Right hindlimb (tissue), 1 donor: ENCODE measurements at regions not wholly inside any gene's neighbourhood (a gene's known extent, or its start where the extent isn't known, plus 50 kb on each side); places are given as distances from the start of the nearest gene placed in this dataset.

Source experiments
- DNase-seq: peaks from one replicate; pipeline ENCODE4 v3.0.0-alpha.2; 2018

DNA sequence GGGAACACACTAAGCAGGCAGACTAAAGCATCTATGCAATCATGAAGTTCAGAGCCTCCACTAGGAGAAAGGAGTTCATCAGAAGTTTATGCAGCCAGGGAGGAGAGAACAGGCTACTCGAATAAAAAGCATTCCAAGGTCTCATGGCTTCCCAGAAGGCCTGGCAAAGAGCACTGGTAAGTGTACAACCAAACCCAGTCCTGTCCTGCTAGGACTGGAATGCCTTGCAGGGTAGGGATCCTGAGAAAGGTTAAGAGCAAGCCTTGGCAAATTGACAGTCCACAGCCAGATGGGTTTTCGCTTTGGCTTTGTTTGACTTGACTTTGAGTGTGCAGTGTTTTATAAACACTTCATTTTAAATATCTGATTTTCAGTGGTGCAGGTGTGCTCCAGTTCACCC lies 133.6 kb upstream of the ATP1B1 start:
- DNase-seq: peak; percentile 34

- DNase-seq: no peak
Measured at GRCh38 chr1:168974117-168974516, 132.4 kb upstream of the ATP1B1 start.

DNA sequence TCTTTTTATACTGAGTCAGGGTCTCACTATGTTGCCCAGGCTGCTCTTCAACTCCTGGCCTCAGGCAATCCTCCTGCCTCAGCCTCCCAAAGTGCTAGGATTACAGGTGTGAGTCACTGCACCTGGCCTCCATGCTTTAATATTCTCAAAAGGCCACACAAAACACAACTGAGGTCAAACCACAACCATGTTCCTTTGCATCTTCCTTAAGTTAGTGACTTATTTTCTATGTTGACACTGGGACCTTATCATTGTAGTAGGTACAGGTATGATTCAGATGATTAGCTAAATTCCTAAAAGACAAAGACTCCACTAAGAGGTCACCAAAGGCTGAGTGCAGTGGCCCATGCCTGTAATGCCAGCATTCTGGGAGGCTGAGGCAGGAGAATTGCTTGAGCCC lies 131.9 kb upstream of the ATP1B1 start:
- DNase-seq: no peak

DNA sequence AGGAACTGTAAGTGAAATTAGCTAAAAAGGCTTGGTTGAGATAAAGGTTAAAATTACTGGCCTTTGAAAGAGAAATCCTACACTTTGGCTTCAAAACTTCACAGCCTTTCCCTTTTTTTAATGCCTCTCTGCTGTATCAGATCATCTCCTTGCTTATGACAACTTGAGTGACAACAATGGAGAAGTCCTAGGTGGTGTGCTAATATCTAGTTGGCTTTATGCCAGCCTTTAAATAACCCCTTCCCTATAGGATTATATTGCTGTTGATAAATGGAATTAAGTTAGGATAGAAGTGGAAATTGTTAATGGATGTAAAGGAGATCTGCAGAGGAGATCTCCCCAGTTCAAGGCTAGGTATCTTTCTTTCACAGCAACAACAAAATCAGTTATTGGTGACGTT lies 130.2 kb upstream of the ATP1B1 start:
- no peak for DNase-seq

GRCh38 chr1:168977618-168978017 lies 128.9 kb upstream of the ATP1B1 start:
- DNase-seq: no peak

GRCh38 chr1:168979276-168979675 lies 127.2 kb upstream of the ATP1B1 start:
- no peak for DNase-seq

DNA sequence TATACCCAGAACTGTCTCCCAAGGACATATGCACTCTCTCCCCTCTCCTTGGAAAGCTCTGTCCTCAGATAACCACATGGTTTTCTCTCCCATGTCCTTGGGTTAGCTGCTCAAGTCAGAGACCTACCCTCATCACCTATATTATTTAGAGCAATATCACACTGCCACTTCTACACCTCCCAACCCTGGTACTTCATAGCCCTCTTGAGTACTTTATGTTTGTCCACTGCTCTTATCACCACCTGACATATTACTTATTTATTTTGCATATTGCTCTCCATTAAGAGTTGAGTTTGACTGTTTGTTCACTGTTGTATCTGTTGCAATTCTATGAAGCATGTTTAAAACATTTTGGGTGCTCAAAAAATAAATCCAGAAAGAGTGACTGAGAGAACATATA lies 126.3 kb upstream of the ATP1B1 start:
- no peak for DNase-seq

DNA sequence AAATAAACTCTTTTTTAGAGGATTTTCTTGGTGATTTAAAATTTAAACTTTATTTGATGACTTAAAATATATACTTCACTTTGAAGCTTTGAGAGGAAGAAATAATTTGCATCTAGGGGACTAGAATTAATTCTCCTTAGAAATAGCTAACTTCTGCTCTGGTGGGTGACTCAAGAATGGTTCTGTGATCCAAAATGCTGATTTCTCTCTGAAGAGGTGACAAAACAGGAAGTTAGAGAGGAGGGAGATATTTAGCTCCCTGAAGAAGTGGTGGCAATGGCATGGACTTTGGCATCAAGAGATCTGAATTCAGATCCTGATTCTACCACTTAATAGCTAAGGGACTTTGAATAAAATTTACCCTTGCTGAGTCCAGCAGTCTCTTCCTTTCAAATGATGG lies 125.8 kb upstream of the ATP1B1 start:
- DNase-seq: no peak

- DNase-seq: no peak
Measured at GRCh38 chr1:168982778-168983177, 123.7 kb upstream of the ATP1B1 start.

GRCh38 chr1:168987330-168987729 lies 119.2 kb upstream of the ATP1B1 start:
- no peak for DNase-seq

DNA sequence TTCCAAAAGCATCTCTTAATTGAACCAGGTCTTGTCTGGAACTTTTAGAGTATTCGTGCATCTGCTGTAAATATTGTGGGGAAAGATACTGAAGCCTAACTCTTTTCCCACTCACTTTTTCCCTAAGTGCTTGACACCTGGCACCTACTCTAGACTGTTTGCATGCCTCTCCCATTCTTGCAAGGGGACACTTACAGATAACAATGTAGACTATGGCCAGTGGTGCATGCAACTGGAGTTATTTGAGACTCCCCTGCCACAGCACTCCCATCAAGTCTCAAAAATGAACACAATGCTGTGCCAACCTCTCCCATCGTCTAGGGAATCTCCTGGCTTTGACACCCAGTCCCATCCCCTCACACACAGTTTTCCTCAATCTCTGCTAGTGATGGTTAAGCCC lies 118.6 kb upstream of the ATP1B1 start:
- no peak for DNase-seq

DNA sequence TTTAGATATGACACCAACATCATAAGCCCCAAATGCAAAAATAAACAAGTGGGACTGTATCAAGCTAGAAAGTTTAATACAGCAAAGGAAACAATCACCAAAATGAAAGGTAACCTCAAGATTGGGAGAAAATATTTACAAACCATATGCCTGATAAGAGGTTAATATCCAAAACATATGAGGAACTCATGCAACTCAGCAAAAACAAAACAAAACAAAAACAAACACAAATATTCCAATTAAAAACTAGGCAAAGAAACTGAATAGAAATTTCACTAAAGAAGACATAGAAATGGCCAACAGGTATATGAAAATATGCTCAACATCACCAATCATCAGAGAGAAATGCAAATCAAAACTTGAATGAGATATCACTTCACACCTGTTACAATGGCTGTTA lies 116.5 kb upstream of the ATP1B1 start:
- DNase-seq: no peak

DNA sequence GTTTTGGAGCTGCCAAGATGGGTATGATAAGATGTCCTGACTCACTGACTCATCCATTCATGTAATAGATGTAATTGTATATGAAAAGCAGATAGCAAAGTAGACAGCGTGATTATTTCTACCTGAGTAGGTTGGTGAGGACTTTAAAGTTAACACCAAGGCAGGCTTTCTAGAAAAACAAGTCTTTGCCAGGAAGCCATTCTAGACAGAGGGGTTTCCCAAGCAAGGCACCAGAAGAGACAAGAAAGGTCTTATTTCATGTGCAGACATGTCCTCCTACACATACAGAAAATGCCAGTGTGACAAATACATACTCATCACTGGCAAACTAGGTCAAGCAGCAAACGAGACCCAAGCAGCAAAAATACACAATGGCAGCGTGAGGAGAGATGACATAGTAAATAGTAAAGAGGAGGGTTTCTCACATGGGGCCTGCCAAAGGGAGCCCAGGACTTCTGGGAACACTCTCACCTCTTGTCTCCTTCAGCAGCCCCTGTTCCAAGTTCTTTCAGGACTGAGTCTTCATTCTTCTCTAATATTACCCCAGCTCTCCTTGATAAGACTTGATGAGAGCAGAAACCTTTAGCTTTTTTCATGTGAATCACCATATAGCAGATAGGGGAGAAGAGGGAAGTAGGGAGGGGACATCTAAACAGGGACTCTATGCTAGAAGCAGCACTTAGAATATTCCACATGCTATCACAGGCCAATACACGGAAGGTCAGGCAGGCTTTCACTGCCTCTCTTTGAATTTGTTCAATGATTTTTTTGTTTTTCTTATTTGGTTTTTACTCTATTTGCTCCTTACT lies 114.6 kb upstream of the ATP1B1 start:
- no peak for DNase-seq

DNA sequence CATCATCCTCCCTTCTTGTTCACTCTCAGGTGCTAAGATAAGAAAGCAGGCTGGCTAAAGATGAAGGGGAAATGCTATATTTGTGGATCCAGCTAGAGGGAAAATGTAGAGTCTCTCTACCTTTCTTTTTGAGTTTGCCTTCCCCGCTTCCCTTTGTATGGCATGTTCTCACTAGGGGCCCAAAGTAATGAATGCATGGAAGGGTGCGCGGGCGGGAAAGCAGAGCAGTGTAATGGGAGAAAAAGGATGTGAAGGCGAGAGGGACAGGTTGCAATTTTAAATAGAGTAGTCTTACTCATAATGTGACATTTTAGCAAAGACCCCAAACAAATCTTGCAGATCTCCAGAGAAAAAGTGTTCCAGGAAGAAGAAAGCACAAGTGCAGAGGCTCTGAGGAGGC lies 105.1 kb upstream of the ATP1B1 start:
- no peak for DNase-seq

GRCh38 chr1:169003864-169004516 lies 102.5 kb upstream of the ATP1B1 start:
- DNase-seq: no peak

DNA sequence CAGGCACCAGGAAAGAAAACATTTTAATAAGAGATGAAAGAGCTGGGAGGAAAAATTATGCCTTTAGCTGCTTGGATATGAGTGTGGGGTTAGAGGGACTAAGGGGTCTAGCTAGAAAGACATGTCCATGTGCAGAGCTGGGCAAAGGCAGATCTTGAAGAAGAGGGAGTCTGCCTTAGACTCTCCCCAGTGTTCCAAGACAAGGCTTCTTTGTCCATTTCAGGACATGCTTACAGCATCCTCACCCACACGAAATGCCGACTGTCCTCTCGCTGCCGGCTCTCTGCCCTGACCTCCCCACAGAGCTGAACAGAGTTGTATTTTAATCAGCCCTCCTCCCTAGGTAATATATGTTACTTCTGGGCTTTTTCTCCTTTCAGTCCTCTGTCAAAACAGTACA lies 100.7 kb upstream of the ATP1B1 start:
- DNase-seq: no peak

GRCh38 chr1:169009666-169010065 lies 96.8 kb upstream of the ATP1B1 start:
- no peak for DNase-seq

DNA sequence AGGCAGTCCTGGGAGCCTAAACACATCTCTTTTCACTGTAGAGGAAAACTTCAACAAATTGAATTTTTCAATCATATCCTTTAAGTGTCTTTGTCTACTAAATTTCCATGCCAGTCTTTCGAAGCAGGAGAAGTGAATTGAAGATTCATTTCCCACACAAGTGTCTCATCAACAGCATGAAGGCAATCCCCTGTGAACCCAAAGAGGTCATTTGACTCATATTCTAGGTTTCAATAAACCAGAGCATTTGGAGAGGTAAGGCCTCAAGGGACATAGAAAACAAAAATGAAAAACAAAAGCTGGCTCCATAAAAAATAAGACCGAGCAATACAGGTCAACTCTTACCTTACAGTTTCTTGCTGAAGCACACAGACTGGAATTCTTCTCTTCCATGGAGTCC lies 94.1 kb upstream of the ATP1B1 start:
- no peak for DNase-seq

- DNase-seq: no peak
Measured at GRCh38 chr1:169013821-169014220, 92.7 kb upstream of the ATP1B1 start.

GRCh38 chr1:169015464-169015863 lies 91.0 kb upstream of the ATP1B1 start:
- no peak for DNase-seq

- DNase-seq: no peak
Measured at GRCh38 chr1:169018751-169019150, 87.7 kb upstream of the ATP1B1 start.

DNA sequence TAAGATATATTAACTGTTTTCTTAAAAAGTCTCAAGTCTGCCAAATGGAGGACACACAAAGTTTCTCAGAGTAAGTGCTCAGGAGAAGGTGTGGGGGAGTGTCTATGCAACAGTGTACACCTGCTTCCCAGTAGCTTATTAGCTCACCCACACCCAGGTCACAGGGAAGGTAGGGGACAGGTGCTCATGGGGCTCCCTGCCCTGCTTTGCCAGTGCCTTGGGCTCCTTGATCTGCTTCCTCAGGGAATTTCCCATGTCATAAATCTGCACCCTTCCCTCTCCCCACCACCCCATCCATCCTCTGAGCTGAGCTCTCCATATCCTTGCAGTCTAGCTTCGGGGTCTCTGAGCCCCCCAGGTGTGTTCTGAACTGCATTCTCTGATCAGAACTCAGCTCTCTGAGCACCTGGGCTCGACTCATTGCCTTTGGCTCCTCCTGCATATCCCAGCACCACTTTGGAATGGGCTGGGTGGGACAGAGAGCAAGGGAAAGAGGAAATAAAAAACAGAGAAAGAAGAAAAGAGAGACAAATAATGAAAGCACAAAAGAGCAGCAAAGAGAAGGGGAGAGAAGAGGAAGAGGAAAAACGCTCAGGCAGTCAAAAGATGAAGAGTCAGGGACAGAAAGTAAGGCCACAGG lies 87.0 kb upstream of the ATP1B1 start:
- no peak for DNase-seq

- DNase-seq: no peak
Measured at GRCh38 chr1:169020684-169021083, 85.8 kb upstream of the ATP1B1 start.

- no peak for DNase-seq
Measured at GRCh38 chr1:169022648-169023047, 83.8 kb upstream of the ATP1B1 start.
